Esophagus muscularis mucosa (tissue), 4 donors: ENCODE measurements at regions not wholly inside any gene's neighbourhood (a gene's known extent, or its start where the extent isn't known, plus 50 kb on each side); places are given as distances from the start of the nearest gene placed in this dataset.

ENCODE experiments used
- DNase-seq: peaks from one replicate; pipeline ENCODE4 v3.0.0-alpha.2; 2017; ENCODE audit errors: extremely low spot score
- H3K27ac ChIP-seq, 4 donors: fragments of 200-600 bp; sonication (generic); replicated peaks in 1 of 4; 1 replicate in 3 of 4; 2 replicates in 1 of 4; pipeline ENCODE4 v1.5.1; 2016 to 2019; ENCODE audit warnings: mild to moderate bottlenecking in 1 of 4
- H3K27me3 ChIP-seq, 4 donors: fragments of 200-600 bp; sonication (generic); one replicate each; pipeline versions ENCODE4 v1.5.1 to v1.6.0; 2016 to 2019
- H3K36me3 ChIP-seq, 4 donors: fragments of 200-600 bp; sonication (generic); one replicate each; pipeline ENCODE4 v1.5.1; 2016 to 2019
- H3K4me1 ChIP-seq, 4 donors: fragments of 200-600 bp; sonication (generic); one replicate each; pipeline ENCODE4 v1.5.1; 2016 to 2019
- H3K4me3 ChIP-seq, 4 donors: fragments of 200-600 bp; sonication (generic); 1 replicate in 2 of 4; 2 replicates in 2 of 4; pipeline ENCODE4 v1.5.1; 2016 to 2019; ENCODE audit warnings: mild to moderate bottlenecking in 4 of 4, moderate library complexity in 1 of 4
- H3K9me3 ChIP-seq, 4 donors: fragments of 200-600 bp; sonication (generic); 1 replicate in 3 of 4; 2 replicates in 1 of 4; pipeline ENCODE4 v1.5.1; 2016 to 2019
- CTCF ChIP-seq, 3 experiments: fragments of 200-600 bp in 2 of 3; fragments of 450-650 bp in 1 of 3; sonication (generic) in 2 of 3; IDR thresholded peaks; one replicate each; pipeline ENCODE4 v1.5.1; 2017 to 2019; ENCODE audit warnings: antibody characterized with exemption in 3 of 3, mild to moderate bottlenecking in 2 of 3, moderate library complexity in 1 of 3
- EP300 ChIP-seq: sonication (generic); formaldehyde crosslinking; IDR thresholded peaks from one replicate; pipeline ENCODE4 v1.6.1; 2017; ENCODE audit warnings: antibody characterized with exemption
- POLR2A ChIP-seq: fragments of 450-650 bp; IDR thresholded peaks from one replicate; pipeline ENCODE4 v1.6.1; 2017; ENCODE audit warnings: antibody characterized with exemption, moderate library complexity, mild to moderate bottlenecking, low read depth
- POLR2AphosphoS5 ChIP-seq, 2 donors: sonication (generic); formaldehyde crosslinking; IDR thresholded peaks; one replicate each; pipeline ENCODE4 v1.6.1; 2017; ENCODE audit warnings: antibody characterized with exemption in 2 of 2
- WGBS: methylation state at CpG from one replicate; pipeline ENCODE4 v1.1.5; 2018; 5-methylcytosine and 5-hydroxymethylcytosine counted together
- intact Hi-C: fragments of 100-400 bp; cut with DNase I; formaldehyde crosslinking; loops from one replicate; pipeline ENCODE4 v1.15.1; 2023

GRCh38 chr7:106774213-106774767 lies 90.8 kb upstream of the PIK3CG start:
- H3K27me3 ChIP-seq = no peaks in the 10 kb centered on the region
- WGBS = 91% methylated on average over 4 of the region's 4 CpGs
- H3K36me3 ChIP-seq = no peaks in the 10 kb centered on the region
- intact Hi-C loops = no loop called here
- H3K27ac ChIP-seq = no peak overlapping the region
- H3K4me3 ChIP-seq = no peak overlapping the region
- DNase-seq = no peak
- no peaks in the 10 kb centered on the region for H3K9me3 ChIP-seq
- TF ChIP-seq CTCF (IDR thresholded peaks at IDR 0.05) (no peak), POLR2A (no peak), POLR2AphosphoS5 (IDR thresholded peaks at IDR 0.05) (no peak)
- H3K4me1 ChIP-seq = peaks cover 0 to 22% (median 11%) of the 10 kb centered on the region in 4 donors

GRCh38 chr7:106774768-106775551 lies 90.1 kb upstream of the PIK3CG start:
- H3K27ac ChIP-seq = no peak overlapping the region
- no peaks in the 10 kb centered on the region for H3K36me3 ChIP-seq
- no peaks in the 10 kb centered on the region for H3K9me3 ChIP-seq
- H3K4me3 ChIP-seq = no peak overlapping the region
- peaks cover 0 to 17% (median 5%) of the 10 kb centered on the region in 4 donors for H3K4me1 ChIP-seq
- no peaks in the 10 kb centered on the region for H3K27me3 ChIP-seq
- DNase-seq = no peak
- TF ChIP-seq EP300 = no peak
- TF ChIP-seq POLR2A = no peak
- TF ChIP-seq CTCF (IDR thresholded peaks at IDR 0.05) = no peak
- no peak for TF ChIP-seq POLR2AphosphoS5 (IDR thresholded peaks at IDR 0.05)
- WGBS = 82% methylated on average over 12 of the region's 12 CpGs
- intact Hi-C loops = no loop called here

- H3K4me1 ChIP-seq = peaks cover 0 to 11% (median 0%) of the 10 kb centered on the region in 4 donors
- TF ChIP-seq POLR2A = no peak
- no peak for TF ChIP-seq CTCF (IDR thresholded peaks at IDR 0.05)
- TF ChIP-seq EP300 = no peak
- no peak for TF ChIP-seq POLR2AphosphoS5 (IDR thresholded peaks at IDR 0.05)
- H3K27ac ChIP-seq = no peak overlapping the region
- no peaks in the 10 kb centered on the region for H3K9me3 ChIP-seq
- 58% methylated on average over 4 of the region's 4 CpGs for WGBS
- H3K4me3 ChIP-seq = no peak overlapping the region
- no peaks in the 10 kb centered on the region for H3K27me3 ChIP-seq
- no peak for DNase-seq
- no peaks in the 10 kb centered on the region for H3K36me3 ChIP-seq
- intact Hi-C loops = no loop called here
Observed at GRCh38 chr7:106775552-106775936, 89.5 kb upstream of the PIK3CG start.

- Histone ChIP-seq H3K27me3 (no peaks in the 10 kb centered on the region), H3K27ac (no peak overlapping the region), H3K4me3 (no peak overlapping the region), H3K4me1 (peaks cover 0 to 11% (median 0%) of the 10 kb centered on the region in 4 donors), H3K36me3 (no peaks in the 10 kb centered on the region), H3K9me3 (no peaks in the 10 kb centered on the region)
- DNase-seq = no peak
- TF ChIP-seq POLR2AphosphoS5 (IDR thresholded peaks at IDR 0.05) (no peak), POLR2A (no peak), CTCF (IDR thresholded peaks at IDR 0.05) (no peak), EP300 (no peak)
- 90% methylated on average over 3 of the region's 3 CpGs for WGBS
- intact Hi-C loops = no loop called here
Observed at GRCh38 chr7:106775975-106776607, 89.0 kb upstream of the PIK3CG start.
